Mesothelial cell of epicardium (in vitro differentiated cells): ENCODE measurements at regions not wholly inside any gene's neighbourhood (a gene's known extent, or its start where the extent isn't known, plus 50 kb on each side); places are given as distances from the start of the nearest gene placed in this dataset.

ENCODE experiments used
- DNase-seq, 2 experiments: peaks; one replicate each; pipeline ENCODE4 v3.0.0; 2021; ENCODE audit warnings: low spot score in 2 of 2; ENCODE audit not compliant: unreplicated experiment in 2 of 2
- H3K27ac Mint-ChIP-seq: 2 replicates; pipeline ENCODE4 v1.8.0; 2021; ENCODE audit warnings: mixed read lengths
- H3K27me3 Mint-ChIP-seq: 2 replicates; pipeline ENCODE4 v1.8.0; 2021; ENCODE audit warnings: low read depth, mixed read lengths
- H3K36me3 Mint-ChIP-seq: 2 replicates; pipeline ENCODE4 v1.8.0; 2021; ENCODE audit warnings: mixed read lengths
- H3K4me1 Mint-ChIP-seq: 2 replicates; pipeline ENCODE4 v1.8.0; 2021; ENCODE audit warnings: mixed read lengths
- H3K4me3 Mint-ChIP-seq: 2 replicates; pipeline ENCODE4 v1.8.0; 2021; ENCODE audit warnings: mild to moderate bottlenecking, moderate library complexity, mixed read lengths
- H3K9me3 Mint-ChIP-seq: 2 replicates; pipeline ENCODE4 v1.8.0; 2021; ENCODE audit warnings: mixed read lengths
- CTCF ChIP-seq: fragments of 200-600 bp; sonication (generic); IDR thresholded peaks from one replicate; pipeline ENCODE4 v1.5.0; 2021; ENCODE audit warnings: antibody characterized with exemption; ENCODE audit not compliant: unreplicated experiment

- Mint-ChIP-seq H3K27ac (no peak overlapping the region), H3K36me3 (no peaks in the 10 kb centered on the region), H3K4me3 (no peak overlapping the region), H3K4me1 (peaks cover 19% of the 10 kb centered on the region), H3K9me3 (no peaks in the 10 kb centered on the region), H3K27me3 (no peaks in the 10 kb centered on the region)
- TF ChIP-seq CTCF: no peak
- DNase-seq: peak in 1 of 2 experiments; percentile 38
These were observed 475.4 kb upstream of the RPS6KA3 start for GRCh38 chrX:20742106-20742505.

- TF ChIP-seq CTCF: no peak
- Mint-ChIP-seq H3K4me1 (peaks cover 19% of the 10 kb centered on the region), H3K36me3 (no peaks in the 10 kb centered on the region), H3K9me3 (no peaks in the 10 kb centered on the region), H3K4me3 (no peak overlapping the region), H3K27ac (no peak overlapping the region), H3K27me3 (no peaks in the 10 kb centered on the region)
- no peak for DNase-seq
These were observed 473.7 kb upstream of the RPS6KA3 start for GRCh38 chrX:20740443-20740842.

GRCh38 chrX:20739038-20739745, 472.5 kb upstream of the RPS6KA3 start:
- H3K4me1 Mint-ChIP-seq: peaks cover 19% of the 10 kb centered on the region
- no peak overlapping the region for H3K4me3 Mint-ChIP-seq
- TF ChIP-seq CTCF: no peak
- DNase-seq: no peak
- no peaks in the 10 kb centered on the region for H3K27me3 Mint-ChIP-seq
- no peak overlapping the region for H3K27ac Mint-ChIP-seq
- no peaks in the 10 kb centered on the region for H3K36me3 Mint-ChIP-seq
- no peaks in the 10 kb centered on the region for H3K9me3 Mint-ChIP-seq

- DNase-seq: no peak
- Mint-ChIP-seq H3K27me3 (no peaks in the 10 kb centered on the region), H3K4me3 (no peak overlapping the region), H3K9me3 (no peaks in the 10 kb centered on the region), H3K36me3 (no peaks in the 10 kb centered on the region), H3K27ac (no peak overlapping the region), H3K4me1 (peaks cover 7% of the 10 kb centered on the region)
- TF ChIP-seq CTCF: no peak
These were observed 462.7 kb upstream of the RPS6KA3 start for GRCh38 chrX:20729416-20729815.

DNA sequence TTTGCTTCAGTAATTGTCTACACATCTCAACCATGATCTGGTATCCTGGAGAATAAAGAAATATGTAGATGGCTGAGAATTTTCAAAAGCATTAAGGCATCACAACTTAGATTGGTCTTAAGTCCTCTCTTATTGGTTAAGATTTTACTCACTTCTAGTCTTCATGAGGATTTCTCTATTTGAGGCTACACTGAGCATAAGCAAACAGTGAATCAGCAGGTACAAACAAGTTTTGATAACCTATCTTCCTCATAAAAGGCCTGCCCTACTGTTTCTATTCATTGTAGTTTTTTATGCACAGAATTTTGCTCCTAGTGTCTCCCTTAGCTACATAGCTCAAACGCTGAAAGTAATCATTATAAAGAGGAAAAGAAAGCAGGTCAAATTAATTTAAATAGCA, 460.7 kb upstream of the RPS6KA3 start:
- no peaks in the 10 kb centered on the region for H3K27me3 Mint-ChIP-seq
- peak overlapping the region; percentile 33 for H3K27ac Mint-ChIP-seq
- peaks cover 7% of the 10 kb centered on the region for H3K4me1 Mint-ChIP-seq
- DNase-seq: no peak
- H3K36me3 Mint-ChIP-seq: no peaks in the 10 kb centered on the region
- H3K4me3 Mint-ChIP-seq: no peak overlapping the region
- no peaks in the 10 kb centered on the region for H3K9me3 Mint-ChIP-seq
- no peak for TF ChIP-seq CTCF
